BJ (cell line): ENCODE measurements at regions not wholly inside any gene's neighbourhood (a gene's known extent, or its start where the extent isn't known, plus 50 kb on each side); places are given as distances from the start of the nearest gene placed in this dataset.

Experiments
- CTCF ChIA-PET: fragments of 350-600 bp; formaldehyde crosslinking; extraction: SDS; loops from one replicate; lab custom pipeline; 2021; ENCODE audit warnings: antibody characterized with exemption, inconsistent platforms; lab: Yijun Ruan, JAX
- POLR2A ChIA-PET: fragments of 300-600 bp; sonication (Branson Sonifier 250); formaldehyde crosslinking; extraction: SDS; loops from one replicate; lab custom pipeline; 2021; ENCODE audit warnings: antibody characterized with exemption; lab: Charles Lee
- DNase-seq: peaks from one replicate; pipeline ENCODE4 v3.0.0-alpha.2; 2011; ENCODE audit warnings: low read depth
- H3K27me3 ChIP-seq: 2 replicates; pipeline ENCODE4 v1.6.0; 2011; ENCODE audit warnings: low read length; ENCODE audit not compliant: control insufficient read depth, insufficient read depth
- H3K36me3 ChIP-seq: 2 replicates; pipeline ENCODE4 v1.5.1; 2011; ENCODE audit warnings: low read length; ENCODE audit not compliant: control insufficient read depth, insufficient read depth
- H3K4me3 ChIP-seq: 2 replicates; pipeline ENCODE4 v1.5.1; 2011; ENCODE audit warnings: low read depth, mild to moderate bottlenecking, control low read depth, low read length
- TF ChIP-seq, protein P1 (sequence below): IDR thresholded peaks from 2 replicates; pipeline ENCODE4 v1.5.1; 2011; ENCODE audit warnings: low read depth, mild to moderate bottlenecking, control low read depth, inconsistent platforms, low read length, moderate library complexity; ENCODE audit not compliant: insufficient read depth

- H3K36me3 ChIP-seq = no peaks in the 10 kb centered on the region
- CTCF ChIA-PET = no interaction called here
- no peaks in the 10 kb centered on the region for H3K27me3 ChIP-seq
- H3K4me3 ChIP-seq = no peak overlapping the region
- TF ChIP-seq, protein P1, sequence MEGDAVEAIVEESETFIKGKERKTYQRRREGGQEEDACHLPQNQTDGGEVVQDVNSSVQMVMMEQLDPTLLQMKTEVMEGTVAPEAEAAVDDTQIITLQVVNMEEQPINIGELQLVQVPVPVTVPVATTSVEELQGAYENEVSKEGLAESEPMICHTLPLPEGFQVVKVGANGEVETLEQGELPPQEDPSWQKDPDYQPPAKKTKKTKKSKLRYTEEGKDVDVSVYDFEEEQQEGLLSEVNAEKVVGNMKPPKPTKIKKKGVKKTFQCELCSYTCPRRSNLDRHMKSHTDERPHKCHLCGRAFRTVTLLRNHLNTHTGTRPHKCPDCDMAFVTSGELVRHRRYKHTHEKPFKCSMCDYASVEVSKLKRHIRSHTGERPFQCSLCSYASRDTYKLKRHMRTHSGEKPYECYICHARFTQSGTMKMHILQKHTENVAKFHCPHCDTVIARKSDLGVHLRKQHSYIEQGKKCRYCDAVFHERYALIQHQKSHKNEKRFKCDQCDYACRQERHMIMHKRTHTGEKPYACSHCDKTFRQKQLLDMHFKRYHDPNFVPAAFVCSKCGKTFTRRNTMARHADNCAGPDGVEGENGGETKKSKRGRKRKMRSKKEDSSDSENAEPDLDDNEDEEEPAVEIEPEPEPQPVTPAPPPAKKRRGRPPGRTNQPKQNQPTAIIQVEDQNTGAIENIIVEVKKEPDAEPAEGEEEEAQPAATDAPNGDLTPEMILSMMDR = no peak
- POLR2A ChIA-PET = no interaction called here
- no peak for DNase-seq
These were observed 418.6 kb downstream of the TRIB2 start for GRCh38 chr2:13135369-13135768.

- ChIA-PET CTCF (no interaction called here), POLR2A (no interaction called here)
- DNase-seq = no peak
These were observed 419.1 kb downstream of the TRIB2 start for GRCh38 chr2:13135856-13136255.

DNA sequence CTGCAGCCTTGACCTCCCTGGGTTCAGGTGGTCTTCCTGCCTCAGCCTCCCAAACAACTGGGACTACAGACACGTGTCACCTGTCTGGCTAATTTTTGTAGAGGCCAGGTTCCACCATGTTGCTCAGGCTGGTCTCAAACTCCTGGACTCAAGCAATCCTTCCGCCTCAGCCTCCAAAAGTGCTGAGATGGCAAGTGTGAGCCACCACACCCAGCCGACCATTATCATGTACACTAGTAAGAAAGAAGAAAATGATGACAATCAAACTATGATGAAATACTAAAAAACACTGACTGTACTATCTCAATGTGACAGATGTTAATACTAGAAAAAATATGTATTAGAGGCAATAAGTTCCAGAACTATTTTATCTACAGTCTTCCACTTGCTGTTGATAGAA, 420.9 kb downstream of the TRIB2 start:
- CTCF ChIA-PET = no interaction called here
- TF ChIP-seq, protein P1 = no peak
- POLR2A ChIA-PET = no interaction called here
- no peak overlapping the region for H3K4me3 ChIP-seq
- no peak for DNase-seq
- no peaks in the 10 kb centered on the region for H3K36me3 ChIP-seq
- H3K27me3 ChIP-seq = no peaks in the 10 kb centered on the region

More at GRCh38 chr2:13135856-13136255, 419.1 kb downstream of the TRIB2 start:
- Histone ChIP-seq H3K27me3 (no peaks in the 10 kb centered on the region), H3K4me3 (no peak overlapping the region), H3K36me3 (no peaks in the 10 kb centered on the region)
- TF ChIP-seq, protein P1 = no peak

DNA sequence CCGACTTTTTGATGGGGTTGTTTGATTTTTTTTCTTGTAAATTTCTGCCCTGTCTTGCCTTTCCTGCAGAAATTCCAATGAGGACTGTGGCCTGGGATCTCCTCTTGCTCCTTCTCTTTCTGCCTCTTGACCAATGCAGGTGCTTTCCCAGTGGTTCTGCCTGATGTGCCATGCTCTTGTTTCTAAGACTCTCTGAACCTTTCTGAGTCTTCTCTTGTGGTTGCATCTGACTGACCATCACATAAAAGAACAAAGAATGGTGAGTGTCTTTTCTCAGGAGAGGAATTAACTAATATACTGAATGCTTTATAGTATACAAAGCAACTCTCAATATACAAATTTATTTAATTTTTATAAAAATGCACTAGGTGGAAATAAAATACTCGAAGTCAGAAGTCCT, 424.6 kb downstream of the TRIB2 start:
- TF ChIP-seq, protein P1 = no peak
- CTCF ChIA-PET = no interaction called here
- no peaks in the 10 kb centered on the region for H3K27me3 ChIP-seq
- H3K4me3 ChIP-seq = no peak overlapping the region
- DNase-seq = no peak
- POLR2A ChIA-PET = no interaction called here
- no peaks in the 10 kb centered on the region for H3K36me3 ChIP-seq

DNA sequence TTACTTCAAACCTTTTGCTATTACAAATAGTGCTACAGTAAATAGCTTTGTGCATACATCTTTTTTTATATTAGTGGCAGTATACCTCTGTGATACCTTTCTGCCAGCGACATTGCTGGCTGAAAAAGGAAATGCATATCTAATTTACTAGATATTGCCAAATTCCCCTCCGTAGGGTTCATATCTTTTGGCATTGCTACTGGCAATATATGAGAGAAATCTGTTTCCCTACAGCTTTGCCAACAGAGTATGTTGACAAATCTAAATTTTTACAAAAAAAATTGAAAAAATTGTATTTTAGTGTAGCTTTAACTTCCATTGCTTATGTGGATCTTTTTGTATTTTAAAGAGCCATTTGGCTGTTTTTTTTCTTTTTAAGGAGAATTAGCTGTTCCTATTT, 426.7 kb downstream of the TRIB2 start:
- TF ChIP-seq, protein P1 = no peak
- no peak for DNase-seq
- POLR2A ChIA-PET = no interaction called here
- CTCF ChIA-PET = no interaction called here
- Histone ChIP-seq H3K27me3 (no peaks in the 10 kb centered on the region), H3K36me3 (no peaks in the 10 kb centered on the region), H3K4me3 (no peak overlapping the region)
